ENCODE measurements at regions not wholly inside any gene's neighbourhood (a gene's known extent, or its start where the extent isn't known, plus 50 kb on each side); places are given as distances from the start of the nearest gene placed in this dataset.

GRCh38 chr1:217181176-217181746 is 449.6 kb downstream of the GPATCH2 start:
- intact Hi-C loops (cut with DNase I; ENCODE audit: low total_unique reads): no loop called here
- DNase-seq: no peak
- Histone ChIP-seq H3K36me3 (no peaks in the 10 kb centered on the region), H3K27ac (no peak overlapping the region), H3K4me3 (no peak overlapping the region), H3K4me1 (no peaks in the 10 kb centered on the region), H3K9me3 (no peaks in the 10 kb centered on the region), H3K27me3 (no peaks in the 10 kb centered on the region)
- no peak for TF ChIP-seq CTCF (IDR thresholded peaks at IDR 0.05)

GRCh38 chr1:217180443-217180842 is 450.4 kb downstream of the GPATCH2 start:
- TF ChIP-seq CTCF (IDR thresholded peaks at IDR 0.05): no peak
- Histone ChIP-seq H3K9me3 (no peaks in the 10 kb centered on the region), H3K27ac (no peak overlapping the region), H3K36me3 (no peaks in the 10 kb centered on the region), H3K4me1 (no peaks in the 10 kb centered on the region), H3K4me3 (no peak overlapping the region), H3K27me3 (no peaks in the 10 kb centered on the region)
- intact Hi-C loops (cut with DNase I; ENCODE audit: low total_unique reads): no loop called here
- no peak for DNase-seq

GRCh38 chr1:217164403-217164802 is 441.2 kb upstream of the ESRRG start:
- Histone ChIP-seq H3K36me3 (no peaks in the 10 kb centered on the region), H3K4me3 (no peak overlapping the region), H3K27me3 (no peaks in the 10 kb centered on the region), H3K4me1 (no peaks in the 10 kb centered on the region), H3K9me3 (no peaks in the 10 kb centered on the region), H3K27ac (no peak overlapping the region)
- intact Hi-C loops (cut with DNase I; ENCODE audit: low total_unique reads): loop anchor here (5.0 kb wide), 1 partner anchor 957 kb away; no protein-coding TSS in a partner anchor
- TF ChIP-seq CTCF (IDR thresholded peaks at IDR 0.05): no peak
- DNase-seq: no peak

GRCh38 chr1:217153361-217153760 is 430.1 kb upstream of the ESRRG start:
- H3K27me3 ChIP-seq: no peaks in the 10 kb centered on the region
- intact Hi-C loops (cut with DNase I; ENCODE audit: low total_unique reads): no loop called here
- DNase-seq: no peak
- peaks cover 0 to 14% (median 0%) of the 10 kb centered on the region in 4 donors for H3K4me1 ChIP-seq
- H3K9me3 ChIP-seq: no peaks in the 10 kb centered on the region
- TF ChIP-seq CTCF (IDR thresholded peaks at IDR 0.05): no peak
- no peaks in the 10 kb centered on the region for H3K36me3 ChIP-seq
- H3K4me3 ChIP-seq: no peak overlapping the region
- H3K27ac ChIP-seq: no peak overlapping the region

- Histone ChIP-seq H3K4me3 (no peak overlapping the region), H3K4me1 (peaks cover 0 to 14% (median 0%) of the 10 kb centered on the region in 4 donors), H3K27me3 (no peaks in the 10 kb centered on the region), H3K36me3 (no peaks in the 10 kb centered on the region), H3K9me3 (peaks cover 0 to 4% (median 0%) of the 10 kb centered on the region in 3 donors), H3K27ac (no peak overlapping the region)
- no peak for DNase-seq
- TF ChIP-seq CTCF (IDR thresholded peaks at IDR 0.05): no peak
- intact Hi-C loops (cut with DNase I; ENCODE audit: low total_unique reads): no loop called here
Measured at GRCh38 chr1:217150366-217150765, 427.1 kb upstream of the ESRRG start.

- no peaks in the 10 kb centered on the region for H3K36me3 ChIP-seq
- no peak overlapping the region for H3K27ac ChIP-seq
- intact Hi-C loops (cut with DNase I; ENCODE audit: low total_unique reads): no loop called here
- H3K9me3 ChIP-seq: peaks cover 0 to 4% (median 0%) of the 10 kb centered on the region in 3 donors
- H3K27me3 ChIP-seq: no peaks in the 10 kb centered on the region
- no peak for TF ChIP-seq CTCF (IDR thresholded peaks at IDR 0.05)
- no peak overlapping the region for H3K4me3 ChIP-seq
- peaks cover 0 to 14% (median 0%) of the 10 kb centered on the region in 4 donors for H3K4me1 ChIP-seq
- no peak for DNase-seq
Measured at GRCh38 chr1:217149791-217150190, 426.6 kb upstream of the ESRRG start.
